NCI-H1105 treated with DMSO at 0.1 percent for 48 hours (cell line): ENCODE measurements at regions not wholly inside any gene's neighbourhood (a gene's known extent, or its start where the extent isn't known, plus 50 kb on each side); places are given as distances from the start of the nearest gene placed in this dataset.

Experiments
- DNase-seq: peaks from one replicate; lab custom pipeline; 2025; lab: John Stamatoyannopoulos, UW

DNA sequence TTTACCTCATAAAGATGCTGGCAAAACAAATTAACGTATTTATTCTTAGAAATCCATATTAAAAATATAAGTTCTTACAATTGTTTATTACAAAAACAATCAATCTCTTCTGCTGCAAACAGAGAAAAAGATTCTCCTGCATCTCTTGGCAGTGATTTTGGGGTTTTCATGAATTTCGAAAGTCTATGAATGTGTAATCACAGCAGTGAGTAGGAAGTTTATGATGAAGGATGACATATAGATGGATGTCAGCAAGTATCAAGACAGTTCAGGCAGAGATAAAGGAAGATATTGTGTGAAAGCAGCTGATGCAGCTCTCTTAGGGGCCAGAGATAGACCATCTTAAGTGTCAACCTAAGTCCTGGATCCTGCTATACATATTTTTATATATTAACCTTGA is 196.9 kb upstream of the BANK1 start:
- DNase-seq: no peak

DNA sequence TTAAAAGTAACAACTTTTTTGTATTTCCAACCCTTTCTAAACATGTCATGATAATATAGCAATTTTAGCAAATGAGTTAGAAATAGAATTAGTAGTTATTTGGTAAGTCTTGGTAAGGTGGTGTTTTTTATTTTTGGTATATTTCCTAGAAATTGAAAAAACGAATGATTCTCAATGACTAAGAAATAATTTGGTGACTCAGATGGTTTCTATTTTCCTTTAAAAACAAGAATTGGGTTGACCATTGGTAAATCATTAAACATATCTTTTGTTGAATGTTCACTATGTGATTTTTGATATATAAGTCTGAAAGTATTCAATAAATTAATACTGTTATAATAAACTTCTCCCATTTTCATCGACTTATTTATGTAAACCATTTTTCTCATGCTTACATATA is 206.2 kb upstream of the BANK1 start:
- DNase-seq: no peak

DNA sequence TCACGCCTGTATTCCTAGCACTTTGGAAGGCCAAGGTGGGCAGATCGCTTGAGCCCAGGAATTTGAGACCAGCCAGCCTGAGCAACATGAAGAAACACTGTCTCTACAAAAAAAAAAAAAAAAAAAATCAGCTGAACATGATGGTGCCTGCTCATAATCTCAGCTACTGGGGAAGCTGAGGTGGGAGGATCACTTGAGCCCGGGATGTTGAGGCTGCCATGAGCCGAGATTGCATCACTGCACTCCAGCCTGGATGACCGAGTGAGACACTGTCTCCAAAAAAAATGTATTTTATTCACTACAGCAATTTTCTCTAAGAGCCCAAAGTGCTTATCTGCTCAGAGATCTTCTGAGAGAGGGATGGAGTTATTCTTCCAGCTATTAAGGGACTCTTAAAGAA is 215.8 kb upstream of the PPP3CA start:
- DNase-seq: no peak

GRCh38 chr4:101556842-101557241 is 209.5 kb upstream of the PPP3CA start:
- DNase-seq: no peak

- DNase-seq: no peak
Observed at GRCh38 chr4:101555341-101555880, 208.1 kb upstream of the PPP3CA start.

GRCh38 chr4:101540336-101540735 is 193.0 kb upstream of the PPP3CA start:
- no peak for DNase-seq

DNA sequence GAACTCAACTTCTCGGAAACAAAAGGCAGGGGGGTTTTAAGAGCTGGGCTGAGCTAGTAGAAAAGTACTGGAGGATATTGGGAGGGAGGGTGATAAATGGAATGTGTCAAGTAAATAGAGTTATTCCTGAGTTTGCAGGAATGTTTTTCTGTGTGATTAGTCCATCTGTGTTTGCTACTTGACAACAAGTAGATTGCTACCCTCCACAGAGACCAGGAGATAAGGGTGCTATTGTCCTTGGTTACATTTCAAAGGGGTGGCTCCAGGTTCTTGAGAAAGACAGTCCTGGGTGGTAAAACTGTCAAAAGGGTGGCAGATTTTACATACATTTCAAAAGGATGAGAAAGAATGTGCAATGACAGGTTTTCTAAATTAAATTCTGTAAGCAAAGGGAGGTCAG is 181.2 kb upstream of the PPP3CA start:
- no peak for DNase-seq

DNA sequence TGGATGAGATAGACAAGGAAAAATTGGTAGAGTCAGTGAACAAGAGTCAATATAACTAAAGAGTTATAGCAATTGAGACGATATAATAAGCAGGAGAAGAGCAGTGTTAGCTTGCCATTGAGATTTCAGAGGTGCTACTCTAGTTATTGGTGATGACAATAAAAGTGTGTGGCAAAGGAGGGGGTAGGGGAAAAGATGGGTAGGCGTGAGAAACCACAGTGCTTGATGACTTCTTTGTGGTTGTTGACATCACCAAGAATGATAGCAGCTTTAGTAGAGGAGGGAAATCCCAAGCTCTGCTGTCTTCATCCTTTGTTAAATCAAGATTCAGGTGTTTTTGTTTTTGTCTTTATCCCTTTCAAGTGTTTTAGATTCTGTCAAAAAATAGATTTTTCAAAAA is 179.9 kb upstream of the PPP3CA start:
- DNase-seq: no peak

DNA sequence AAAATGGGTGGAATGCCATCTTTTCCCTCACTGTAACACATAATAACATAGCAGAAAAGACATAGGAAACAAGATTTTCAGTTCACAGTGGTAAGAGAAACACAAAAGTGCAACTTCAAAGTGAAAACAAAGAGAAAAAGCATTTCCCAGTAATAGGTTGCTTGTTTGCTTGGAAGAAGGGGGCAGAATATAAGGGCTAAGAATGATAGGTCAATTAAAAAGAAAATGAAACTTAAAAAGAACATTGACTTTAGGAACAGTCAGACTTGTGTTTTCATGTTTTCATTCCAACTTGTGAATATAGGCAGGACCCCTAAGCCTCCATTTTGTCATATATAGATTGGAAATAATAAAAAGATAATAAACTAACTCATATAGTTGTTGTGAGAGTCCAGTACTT is 168.2 kb upstream of the PPP3CA start:
- no peak for DNase-seq

DNA sequence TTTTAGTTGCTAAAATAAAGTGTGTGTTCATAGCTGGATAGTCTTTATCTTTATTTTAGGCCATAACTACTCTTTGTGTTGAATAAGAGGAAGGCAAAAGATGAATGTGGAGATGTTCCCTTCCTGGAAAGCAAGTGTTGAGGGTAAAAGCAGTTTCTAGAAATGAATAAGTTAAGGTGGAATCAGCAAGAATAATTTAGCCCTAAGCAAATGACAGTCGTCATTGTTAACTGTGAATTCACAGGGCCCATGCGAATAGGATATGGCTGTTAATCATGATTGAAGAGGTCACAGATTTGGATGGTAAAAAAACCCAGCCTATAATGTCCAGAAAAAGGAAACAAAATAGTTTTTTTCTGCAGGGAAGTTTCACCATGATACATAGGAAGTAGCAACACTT is 167.8 kb upstream of the PPP3CA start:
- no peak for DNase-seq

GRCh38 chr4:101512416-101512815 is 165.1 kb upstream of the PPP3CA start:
- no peak for DNase-seq

DNA sequence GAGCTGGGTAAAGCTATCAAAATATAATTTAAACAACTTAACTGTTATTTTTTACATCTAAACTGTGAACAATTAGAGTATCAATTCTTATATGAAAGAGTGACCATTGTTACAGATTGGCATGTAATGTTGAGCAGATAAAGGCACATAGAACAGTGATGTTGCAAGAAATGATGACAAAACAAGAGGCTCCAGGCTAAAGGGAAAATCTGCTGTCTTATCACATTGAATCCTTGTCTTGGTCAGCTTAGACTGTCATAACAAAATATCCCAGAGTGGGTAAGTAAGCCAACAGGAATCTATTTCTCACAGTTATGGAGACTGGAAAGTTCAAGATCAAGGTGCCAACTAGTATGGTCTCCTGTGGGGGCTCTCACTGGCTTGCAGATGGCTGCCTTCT is 154.1 kb upstream of the PPP3CA start:
- DNase-seq: no peak

GRCh38 chr4:101500742-101501141 is 153.4 kb upstream of the PPP3CA start:
- no peak for DNase-seq

DNA sequence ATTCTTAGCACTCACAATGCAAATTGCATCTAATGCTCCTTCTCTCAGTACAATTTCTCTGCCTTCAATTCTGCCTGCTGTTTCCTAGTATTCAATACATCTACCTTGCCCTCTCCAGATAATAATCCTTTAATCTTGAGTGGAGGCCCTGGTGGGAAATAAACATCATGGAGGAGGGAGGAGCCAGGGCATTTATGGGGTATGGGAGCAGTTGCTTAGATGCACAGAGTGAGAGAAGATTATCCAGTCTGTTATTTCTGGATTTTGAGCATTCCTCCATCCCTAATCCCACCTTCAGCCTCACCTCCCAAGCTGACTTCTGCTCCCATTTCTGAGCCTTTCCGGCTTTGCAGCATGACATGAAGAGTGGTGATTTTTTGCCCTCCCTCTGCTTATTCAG is 127.9 kb upstream of the PPP3CA start:
- no peak for DNase-seq

DNA sequence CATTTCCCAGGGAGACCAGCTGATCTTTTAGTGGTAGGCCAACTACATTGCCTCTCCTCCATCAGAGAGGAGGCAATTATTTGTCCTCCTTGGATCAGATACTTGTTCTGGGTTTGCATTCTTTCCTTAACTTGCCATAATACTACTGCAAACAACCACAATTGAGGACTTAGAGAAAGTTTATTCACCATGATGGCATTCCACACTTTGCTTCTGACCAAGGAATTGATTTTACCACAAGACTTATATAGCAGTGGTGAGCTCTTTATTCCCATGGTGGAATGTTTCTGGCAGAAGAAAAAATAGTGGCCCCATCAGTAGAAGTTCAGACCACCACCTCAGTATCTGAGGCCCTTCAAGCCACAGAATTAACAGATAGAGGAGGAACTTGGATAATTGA is 123.9 kb upstream of the PPP3CA start:
- no peak for DNase-seq

- DNase-seq: peak; percentile 10
Observed at GRCh38 chr4:101464596-101464995, 117.3 kb upstream of the PPP3CA start.

DNA sequence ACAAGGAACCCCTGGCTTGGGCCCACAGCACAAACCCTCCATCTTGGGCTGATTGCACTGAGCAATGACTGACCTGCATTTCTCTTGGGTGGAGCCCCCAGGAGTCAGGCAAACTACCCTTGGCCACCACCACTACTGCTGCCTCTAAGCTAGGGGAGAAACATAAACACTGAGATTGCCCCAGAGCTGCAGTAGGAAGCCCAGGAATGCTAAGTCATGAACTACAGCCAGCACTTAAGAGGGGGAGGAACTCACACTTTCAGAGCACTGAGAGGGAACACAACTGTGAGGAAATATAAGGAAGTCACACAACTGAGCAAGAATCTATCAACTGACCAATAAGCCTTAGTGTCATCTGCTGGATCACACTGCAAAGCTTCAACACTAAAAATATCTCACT is 111.6 kb upstream of the PPP3CA start:
- DNase-seq: no peak

- no peak for DNase-seq
Observed at GRCh38 chr4:101458473-101458872, 111.1 kb upstream of the PPP3CA start.

DNA sequence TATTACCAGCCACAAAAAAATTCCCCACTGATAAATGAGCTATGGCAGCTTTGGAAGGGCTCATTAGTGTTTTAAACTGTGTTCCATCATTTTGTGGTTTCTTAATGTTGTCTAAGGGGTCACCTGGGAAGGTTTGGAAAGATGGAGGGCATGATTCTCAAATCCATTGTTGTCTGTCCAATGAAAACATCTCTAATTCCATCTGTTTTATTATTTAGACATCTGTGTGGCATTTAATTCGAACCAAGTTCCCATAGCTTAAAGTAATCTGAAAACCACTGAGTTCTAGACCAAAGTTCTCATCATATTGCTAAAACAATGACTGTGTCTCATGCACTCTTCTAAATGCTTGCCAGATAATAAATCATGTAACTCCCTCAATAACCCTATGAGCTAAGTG is 103.8 kb upstream of the PPP3CA start:
- no peak for DNase-seq

DNA sequence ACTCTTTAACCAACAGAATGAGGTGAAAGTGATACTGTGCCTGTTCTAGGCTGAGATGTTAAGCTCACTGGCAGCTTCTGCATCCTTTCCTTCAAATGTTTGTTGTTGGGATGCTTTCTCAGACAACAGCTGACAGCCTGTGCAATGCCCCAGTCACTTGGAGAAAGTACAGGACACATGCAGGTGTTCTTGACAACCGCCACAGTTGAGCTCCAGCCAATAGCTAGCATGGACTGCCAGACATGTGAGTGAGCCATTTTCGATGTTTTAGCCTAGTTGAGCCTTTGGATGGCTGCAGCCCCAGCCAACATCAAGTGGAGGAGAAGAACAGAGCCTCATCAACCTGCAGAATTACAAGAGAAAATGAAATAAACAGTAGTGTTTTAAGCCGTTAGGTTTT is 94.1 kb upstream of the PPP3CA start:
- no peak for DNase-seq

GRCh38 chr4:101439926-101440325 is 92.6 kb upstream of the PPP3CA start:
- no peak for DNase-seq

DNA sequence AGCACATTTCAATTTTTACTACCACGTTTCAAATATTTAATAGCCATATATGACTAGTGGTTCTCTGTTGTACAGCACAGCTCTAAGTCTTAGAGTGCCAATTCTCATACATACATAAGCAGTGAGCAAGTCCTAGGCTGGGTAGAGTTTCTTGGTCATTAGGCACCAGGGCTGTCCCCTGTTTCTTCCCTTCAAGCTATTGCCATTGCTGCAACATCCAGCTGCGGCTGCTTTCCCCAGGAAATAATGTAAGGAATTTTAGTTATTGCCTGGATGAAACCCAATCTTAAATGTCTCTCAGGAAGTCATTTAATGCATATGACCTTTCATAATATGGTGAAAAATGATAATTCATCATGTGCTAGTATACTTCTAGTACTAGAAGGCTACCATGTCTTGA is 74.1 kb upstream of the PPP3CA start:
- DNase-seq: no peak

DNA sequence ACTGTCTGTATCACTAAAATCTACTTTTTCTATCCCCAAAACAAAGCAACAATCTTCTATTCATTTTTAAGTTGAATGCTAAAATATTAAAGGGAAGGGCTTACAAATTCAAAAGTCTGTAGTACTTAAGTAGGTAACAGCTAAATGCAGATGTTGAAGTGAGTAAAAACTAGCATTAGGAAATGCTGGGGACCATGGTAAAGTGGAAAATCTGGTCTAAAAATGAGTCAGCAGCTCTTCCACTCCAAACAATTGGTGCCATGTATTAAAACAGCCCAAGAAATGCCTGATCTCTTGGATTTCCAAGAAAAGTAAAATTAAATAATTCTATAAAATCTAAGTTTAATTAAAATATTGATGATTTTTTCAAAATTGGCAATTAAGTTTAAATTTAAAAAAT is 73.3 kb upstream of the PPP3CA start:
- DNase-seq: no peak

DNA sequence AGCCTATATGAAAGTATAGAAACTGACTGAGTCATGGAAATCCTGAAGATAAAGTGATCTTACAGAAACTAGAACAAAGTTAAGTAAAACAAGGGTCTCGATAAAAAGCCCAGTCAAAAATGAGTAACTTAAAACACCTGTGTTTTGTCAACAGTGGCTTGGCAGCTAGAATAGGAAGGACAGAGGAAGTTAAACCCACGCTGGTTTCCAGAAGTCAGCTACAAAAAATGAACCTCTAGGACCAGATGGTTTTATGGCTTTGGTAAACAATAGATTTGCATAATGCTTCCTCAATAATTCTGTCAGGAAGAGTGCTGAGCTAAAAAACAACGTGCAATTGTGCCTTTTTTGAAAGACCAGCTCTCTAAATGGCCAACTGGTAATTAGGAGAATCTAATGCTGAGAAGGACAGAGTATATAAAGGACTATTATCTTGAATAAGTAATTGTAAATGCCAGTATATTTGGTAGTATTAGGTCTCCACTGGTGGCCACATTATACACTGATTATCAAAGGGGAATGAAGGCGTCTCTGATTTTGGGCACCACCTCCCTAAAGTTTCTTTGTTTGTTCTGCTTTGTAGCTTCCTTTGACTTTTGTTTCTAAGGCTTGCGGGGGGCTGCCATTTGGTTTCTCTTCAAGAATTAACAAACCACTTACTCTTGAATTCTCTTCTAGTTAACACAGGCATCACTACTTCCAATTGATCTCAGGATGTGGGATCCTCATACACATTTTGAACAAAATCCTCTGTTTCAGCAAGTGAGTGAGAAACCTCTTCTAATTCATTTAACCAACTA is 72.2 kb upstream of the PPP3CA start:
- DNase-seq: peak; percentile 55
